Cerebellar cortex (tissue), 1 donor: ENCODE measurements at regions not wholly inside any gene's neighbourhood (a gene's known extent, or its start where the extent isn't known, plus 50 kb on each side); places are given as distances from the start of the nearest gene placed in this dataset.

ENCODE experiments used
- DNase-seq: peaks from one replicate; pipeline ENCODE4 v3.0.0-alpha.2; 2015; ENCODE audit warnings: low spot score

- no peak for DNase-seq
Measured at GRCh38 chr16:6132121-6132520, 1034.5 kb upstream of the EEF2KMT start.

GRCh38 chr16:6131526-6132050 is 1034.0 kb upstream of the EEF2KMT start:
- DNase-seq: no peak

GRCh38 chr16:6125483-6126259 is 1028.1 kb upstream of the EEF2KMT start:
- DNase-seq: no peak

- DNase-seq: no peak
Measured at GRCh38 chr16:6124136-6124535, 1026.5 kb upstream of the EEF2KMT start.

- DNase-seq: no peak
Measured at GRCh38 chr16:6122401-6122800, 1024.8 kb upstream of the EEF2KMT start.

GRCh38 chr16:6114691-6115090 is 1017.1 kb upstream of the EEF2KMT start:
- DNase-seq: peak; percentile 34

GRCh38 chr16:6113749-6114148 is 1016.2 kb upstream of the EEF2KMT start:
- no peak for DNase-seq

GRCh38 chr16:6112700-6113099 is 1015.1 kb upstream of the EEF2KMT start:
- no peak for DNase-seq

GRCh38 chr16:6111390-6111789 is 1013.8 kb upstream of the EEF2KMT start:
- DNase-seq: no peak

GRCh38 chr16:6110346-6110745 is 1012.8 kb upstream of the EEF2KMT start:
- no peak for DNase-seq

- no peak for DNase-seq
Measured at GRCh38 chr16:6106061-6106460, 1008.5 kb upstream of the EEF2KMT start.

GRCh38 chr16:6105115-6105514 is 1007.5 kb upstream of the EEF2KMT start:
- no peak for DNase-seq

- no peak for DNase-seq
Measured at GRCh38 chr16:6104428-6104827, 1006.8 kb upstream of the EEF2KMT start.

GRCh38 chr16:6103561-6103960 is 1006.0 kb upstream of the EEF2KMT start:
- DNase-seq: no peak

- DNase-seq: no peak
Measured at GRCh38 chr16:6099102-6099501, 1001.5 kb upstream of the EEF2KMT start.

GRCh38 chr16:6096931-6097670 is 999.5 kb upstream of the EEF2KMT start:
- peak; percentile 71 for DNase-seq

- no peak for DNase-seq
Measured at GRCh38 chr16:6095414-6095813, 997.8 kb upstream of the EEF2KMT start.

- DNase-seq: no peak
Measured at GRCh38 chr16:6091021-6091420, 993.4 kb upstream of the EEF2KMT start.

- DNase-seq: peak; percentile 85
Measured at GRCh38 chr16:6081320-6081976, 983.9 kb upstream of the EEF2KMT start.

GRCh38 chr16:6076631-6077030 is 979.0 kb upstream of the EEF2KMT start:
- peak; percentile 75 for DNase-seq

GRCh38 chr16:6068063-6068462 is 970.5 kb upstream of the EEF2KMT start:
- no peak for DNase-seq

GRCh38 chr16:6066652-6067051 is 969.1 kb upstream of the EEF2KMT start:
- peak; percentile 99 for DNase-seq

GRCh38 chr16:6063526-6063925 is 965.9 kb upstream of the EEF2KMT start:
- DNase-seq: no peak
